Mesenchymal stem cell (in vitro differentiated cells and primary cell): ENCODE measurements at regions not wholly inside any gene's neighbourhood (a gene's known extent, or its start where the extent isn't known, plus 50 kb on each side); places are given as distances from the start of the nearest gene placed in this dataset.

Source experiments
- DNase-seq: peaks from one replicate; pipeline ENCODE4 v3.0.0-alpha.2; 2013
- H2AFZ ChIP-seq: one replicate; pipeline ENCODE4 v1.6.1; 2013; ENCODE audit warnings: low read depth, mild to moderate bottlenecking, control low read depth, inconsistent platforms, low read length, moderate library complexity
- H2AK5ac ChIP-seq: 2 replicates; pipeline ENCODE4 v1.6.1; 2013; ENCODE audit warnings: low read length, moderate library complexity, mild to moderate bottlenecking, inconsistent platforms; ENCODE audit not compliant: severe bottlenecking
- H2BK120ac ChIP-seq: one replicate; pipeline ENCODE4 v1.6.1; 2013; ENCODE audit warnings: low read depth, mild to moderate bottlenecking, inconsistent platforms, low read length, moderate library complexity
- H2BK12ac ChIP-seq, 2 experiments: one replicate each; pipeline ENCODE4 v1.6.1; 2013; ENCODE audit warnings: inconsistent platforms in 2 of 2, low read length in 2 of 2, mild to moderate bottlenecking in 2 of 2, moderate library complexity in 2 of 2, control low read depth in 1 of 2
- H2BK15ac ChIP-seq: one replicate; pipeline ENCODE4 v1.6.1; 2013; ENCODE audit warnings: mild to moderate bottlenecking, low read depth, inconsistent platforms; ENCODE audit not compliant: poor library complexity, severe bottlenecking
- H2BK5ac ChIP-seq: 2 replicates; pipeline ENCODE4 v1.6.1; 2013; ENCODE audit warnings: low read depth, mild to moderate bottlenecking, low read length, control low read depth, inconsistent platforms; ENCODE audit not compliant: poor library complexity, severe bottlenecking
- H3K14ac ChIP-seq, 2 experiments: one replicate each; pipeline ENCODE4 v1.6.1; 2013; ENCODE audit warnings: inconsistent platforms in 2 of 2, low read length in 2 of 2, control low read depth in 1 of 2, mild to moderate bottlenecking in 1 of 2, moderate library complexity in 1 of 2
- H3K18ac ChIP-seq, 2 experiments: one replicate each; pipeline ENCODE4 v1.6.1; 2013; ENCODE audit warnings: inconsistent platforms in 2 of 2, low read length in 2 of 2, control low read depth in 1 of 2, low read depth in 1 of 2, mild to moderate bottlenecking in 1 of 2
- H3K23ac ChIP-seq, 2 experiments: one replicate each; pipeline ENCODE4 v1.6.1; 2013; ENCODE audit warnings: inconsistent platforms in 2 of 2, low read length in 2 of 2, mild to moderate bottlenecking in 2 of 2, moderate library complexity in 2 of 2, control low read depth in 1 of 2
- H3K27ac ChIP-seq: 2 replicates; pipeline ENCODE4 v1.5.1; 2013; ENCODE audit warnings: mild to moderate bottlenecking, moderate library complexity, low read length, control low read depth, inconsistent platforms; ENCODE audit not compliant: poor library complexity, severe bottlenecking
- H3K27me3 ChIP-seq, 2 experiments: 2 replicates each; pipeline versions ENCODE4 v1.6.1 to v1.7.0; 2013; ENCODE audit warnings: low read length in 2 of 2, mild to moderate bottlenecking in 2 of 2, moderate library complexity in 2 of 2, control low read depth in 1 of 2, inconsistent platforms in 1 of 2; ENCODE audit not compliant: control insufficient read depth in 1 of 2, insufficient read depth in 1 of 2
- H3K36me3 ChIP-seq, 2 experiments: 2 replicates each; pipeline versions ENCODE4 v1.6.1 to v1.7.0; 2013; ENCODE audit warnings: low read length in 2 of 2, control low read depth in 1 of 2, inconsistent platforms in 1 of 2, low read depth in 1 of 2, mild to moderate bottlenecking in 1 of 2; ENCODE audit not compliant: insufficient read depth in 2 of 2, control insufficient read depth in 1 of 2
- H3K4ac ChIP-seq, 2 experiments: one replicate each; pipeline ENCODE4 v1.6.1; 2013; ENCODE audit warnings: inconsistent platforms in 2 of 2, low read length in 2 of 2, mild to moderate bottlenecking in 2 of 2, moderate library complexity in 2 of 2, control low read depth in 1 of 2, low read depth in 1 of 2
- H3K4me1 ChIP-seq: 2 replicates; pipeline ENCODE4 v1.6.1; 2013; ENCODE audit warnings: low read depth, low read length, control low read depth; ENCODE audit not compliant: control insufficient read depth, insufficient read depth
- H3K4me2 ChIP-seq: 2 replicates; pipeline ENCODE4 v1.6.1; 2013; ENCODE audit warnings: low read length, mild to moderate bottlenecking, inconsistent platforms; ENCODE audit not compliant: poor library complexity, severe bottlenecking
- H3K4me3 ChIP-seq, 2 experiments: 2 replicates each; pipeline versions ENCODE4 v1.5.1 to v1.7.0; 2013; ENCODE audit warnings: low read length in 2 of 2, mild to moderate bottlenecking in 2 of 2, control low read depth in 1 of 2, low read depth in 1 of 2; ENCODE audit not compliant: insufficient read depth in 1 of 2
- H3K79me1 ChIP-seq: replicated peaks from 2 replicates; pipeline ENCODE4 v1.6.1; 2013; ENCODE audit warnings: mild to moderate bottlenecking, control low read depth, low read length, inconsistent platforms; ENCODE audit not compliant: poor library complexity, severe bottlenecking
- H3K9ac ChIP-seq: 2 replicates; pipeline ENCODE4 v1.7.0; 2013; ENCODE audit warnings: mild to moderate bottlenecking, low read length, moderate library complexity
- H3K9me3 ChIP-seq: 2 replicates; pipeline ENCODE4 v1.7.0; 2013; ENCODE audit warnings: mild to moderate bottlenecking, low read length; ENCODE audit not compliant: control insufficient read depth
- H4K8ac ChIP-seq: one replicate; pipeline ENCODE4 v1.6.1; 2013; ENCODE audit warnings: inconsistent platforms, mild to moderate bottlenecking, low read length, moderate library complexity
- H4K91ac ChIP-seq: one replicate; pipeline ENCODE4 v1.6.1; 2013; ENCODE audit warnings: mild to moderate bottlenecking, low read length, inconsistent platforms
- WGBS: methylation state at CpG from one replicate; pipeline ENCODE4 v1.1.7; 2013; ENCODE audit warnings: mixed read lengths; 5-methylcytosine and 5-hydroxymethylcytosine counted together

DNA sequence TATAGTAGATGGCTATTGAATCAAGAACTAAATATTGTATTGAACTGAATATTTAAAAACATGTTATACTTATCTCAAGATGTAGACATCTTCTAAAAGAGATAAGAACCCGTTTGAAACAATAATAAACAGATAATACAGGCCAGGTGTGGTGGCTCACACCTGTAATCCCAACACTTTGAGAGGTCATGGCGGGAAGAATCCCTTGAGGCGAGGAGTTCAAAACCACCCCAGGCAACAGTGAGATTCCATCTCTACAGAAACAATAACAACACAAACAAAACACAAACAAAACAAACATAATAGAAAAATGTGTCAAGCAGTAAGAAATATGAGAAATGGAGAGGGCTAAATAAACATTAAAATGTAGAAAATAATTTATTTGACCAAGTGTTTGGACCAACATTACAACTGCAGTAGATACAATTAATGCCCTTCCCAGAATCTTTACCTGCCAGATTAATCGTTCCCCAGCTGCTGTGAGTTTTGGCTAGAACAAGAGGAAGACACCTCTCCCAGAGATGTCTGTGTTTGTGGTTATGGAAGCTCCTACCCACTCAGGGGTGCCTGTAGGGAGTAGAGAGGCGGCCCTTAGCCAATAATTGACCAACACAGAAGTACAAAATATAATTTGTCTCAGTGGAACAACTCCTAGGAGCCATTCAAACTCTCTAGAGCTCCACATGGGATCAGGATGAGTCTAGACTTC is 111.9 kb upstream of the AGTR1 start:
- no peak overlapping the region for H3K23ac ChIP-seq
- DNase-seq, result no peak
- no peak overlapping the region for H4K91ac ChIP-seq
- no peak overlapping the region for H2BK15ac ChIP-seq
- H2BK5ac ChIP-seq, result no peak overlapping the region
- H3K36me3 ChIP-seq, result no peaks in the 10 kb centered on the region
- H3K27ac ChIP-seq, result no peak overlapping the region
- no peak overlapping the region for H2AK5ac ChIP-seq
- H3K14ac ChIP-seq, result no peak overlapping the region
- no peak overlapping the region for H3K9ac ChIP-seq
- no peak overlapping the region for H2BK12ac ChIP-seq
- 72% methylated on average over 3 of the region's 5 CpGs for WGBS
- H3K9me3 ChIP-seq, result no peaks in the 10 kb centered on the region
- H2BK120ac ChIP-seq, result no peak overlapping the region
- H3K4me1 ChIP-seq, result no peaks in the 10 kb centered on the region
- H3K27me3 ChIP-seq, result no peaks in the 10 kb centered on the region
- no peak overlapping the region for H3K4me2 ChIP-seq
- H3K18ac ChIP-seq, result no peak overlapping the region
- H3K79me1 ChIP-seq, result no peaks in the 10 kb centered on the region
- no peak overlapping the region for H3K4ac ChIP-seq
- no peak overlapping the region for H3K4me3 ChIP-seq
- no peak overlapping the region for H2AFZ ChIP-seq
- H4K8ac ChIP-seq, result no peak overlapping the region

DNA sequence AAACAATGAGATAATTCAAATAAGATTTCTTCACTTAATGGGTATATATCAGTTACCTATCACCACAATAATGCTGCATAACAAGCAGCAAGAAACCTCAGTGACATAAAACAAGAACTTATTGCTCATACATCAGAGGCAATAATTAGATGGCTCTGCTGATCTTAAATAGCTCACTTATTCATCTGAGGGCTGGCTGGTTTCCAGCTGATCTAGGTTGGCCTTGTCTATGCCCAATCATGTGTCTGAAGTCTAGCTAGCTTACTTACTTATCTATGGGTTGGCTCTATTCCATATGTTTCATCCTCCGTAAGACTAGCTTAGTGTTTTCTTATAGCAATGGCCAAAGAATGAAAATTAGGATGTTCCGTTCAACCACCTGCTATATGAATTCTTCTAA is 109.4 kb upstream of the AGTR1 start:
- H3K4me1 ChIP-seq, result no peaks in the 10 kb centered on the region
- H2BK12ac ChIP-seq, result no peak overlapping the region
- no peak overlapping the region for H3K4me3 ChIP-seq
- DNase-seq, result no peak
- H2BK120ac ChIP-seq, result no peak overlapping the region
- H3K9ac ChIP-seq, result no peak overlapping the region
- H2AFZ ChIP-seq, result no peak overlapping the region
- H3K79me1 ChIP-seq, result no peaks in the 10 kb centered on the region
- no peak overlapping the region for H3K27ac ChIP-seq
- H3K36me3 ChIP-seq, result no peaks in the 10 kb centered on the region
- H3K18ac ChIP-seq, result no peak overlapping the region
- no peak overlapping the region for H3K4ac ChIP-seq
- no peak overlapping the region for H2BK15ac ChIP-seq
- no peak overlapping the region for H2AK5ac ChIP-seq
- H3K9me3 ChIP-seq, result no peaks in the 10 kb centered on the region
- no peak overlapping the region for H4K8ac ChIP-seq
- no peak overlapping the region for H4K91ac ChIP-seq
- H3K4me2 ChIP-seq, result no peak overlapping the region
- no peak overlapping the region for H3K23ac ChIP-seq
- no peaks in the 10 kb centered on the region for H3K27me3 ChIP-seq
- no peak overlapping the region for H3K14ac ChIP-seq
- WGBS, result 100% methylated on average over 2 of the region's 2 CpGs
- no peak overlapping the region for H2BK5ac ChIP-seq

DNA sequence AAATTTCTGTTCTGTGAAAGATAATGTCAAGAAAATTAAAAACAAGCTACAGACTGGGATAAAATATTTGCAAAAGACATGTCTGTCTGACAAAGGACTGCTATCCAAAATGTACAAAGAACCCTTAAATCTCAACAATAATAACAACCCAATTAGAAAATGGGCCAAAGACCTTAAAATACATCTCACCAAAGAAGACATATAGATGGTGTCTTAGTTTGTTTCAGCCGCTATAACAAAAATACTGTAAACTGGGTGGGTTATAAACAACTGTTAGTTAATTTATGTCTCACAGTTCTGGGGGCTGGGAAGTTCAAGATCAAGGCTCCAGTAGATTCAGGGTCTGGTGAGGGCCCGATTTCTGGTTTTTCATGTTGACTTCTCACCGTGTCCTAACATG is 106.2 kb upstream of the AGTR1 start:
- Histone ChIP-seq H3K4me1 (no peaks in the 10 kb centered on the region), H3K36me3 (no peaks in the 10 kb centered on the region), H3K9ac (no peak overlapping the region), H3K79me1 (no peaks in the 10 kb centered on the region), H3K27me3 (no peaks in the 10 kb centered on the region), H3K4me3 (no peak overlapping the region), H3K23ac (no peak overlapping the region), H3K4ac (no peak overlapping the region), H2BK12ac (no peak overlapping the region), H4K8ac (no peak overlapping the region), H3K14ac (no peak overlapping the region), H2BK5ac (no peak overlapping the region), H2AFZ (no peak overlapping the region), H4K91ac (no peak overlapping the region), H3K27ac (no peak overlapping the region), H2BK15ac (no peak overlapping the region), H3K18ac (no peak overlapping the region), H2BK120ac (no peak overlapping the region), H3K4me2 (no peak overlapping the region), H2AK5ac (no peak overlapping the region), H3K9me3 (no peaks in the 10 kb centered on the region)
- DNase-seq, result no peak
- WGBS, result 96% methylated on average over 3 of the region's 3 CpGs

DNA sequence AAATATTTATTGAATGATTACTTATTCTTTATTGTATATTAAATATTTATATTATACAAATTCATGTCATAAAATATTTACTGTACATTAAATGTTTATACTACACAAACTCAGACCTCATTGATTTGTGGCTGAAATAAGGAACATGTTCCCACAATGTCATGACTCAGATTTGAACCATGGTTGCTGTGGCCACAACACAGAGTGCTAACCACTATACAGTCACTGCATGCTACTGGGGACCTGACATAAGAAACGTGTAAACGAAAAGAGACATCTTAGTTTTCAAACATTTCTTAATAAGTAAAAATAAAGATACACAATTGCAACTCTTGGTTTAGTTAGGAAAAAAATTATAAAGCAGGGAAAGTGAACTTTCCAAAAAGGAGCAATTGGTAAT is 99.1 kb upstream of the AGTR1 start:
- H2BK120ac ChIP-seq, result no peak overlapping the region
- H3K9me3 ChIP-seq, result no peaks in the 10 kb centered on the region
- H3K4me3 ChIP-seq, result no peak overlapping the region
- no peaks in the 10 kb centered on the region for H3K79me1 ChIP-seq
- no peak overlapping the region for H2BK5ac ChIP-seq
- WGBS, result no CpG with 5 or more reads among the region's 2 CpGs
- H4K91ac ChIP-seq, result no peak overlapping the region
- H4K8ac ChIP-seq, result no peak overlapping the region
- H2BK12ac ChIP-seq, result no peak overlapping the region
- H3K27ac ChIP-seq, result no peak overlapping the region
- H3K4ac ChIP-seq, result no peak overlapping the region
- no peak overlapping the region for H3K23ac ChIP-seq
- no peaks in the 10 kb centered on the region for H3K36me3 ChIP-seq
- no peak for DNase-seq
- no peak overlapping the region for H2BK15ac ChIP-seq
- no peak overlapping the region for H3K18ac ChIP-seq
- peaks cover 4% of the 10 kb centered on the region for H3K4me1 ChIP-seq
- no peak overlapping the region for H3K14ac ChIP-seq
- H2AFZ ChIP-seq, result no peak overlapping the region
- H2AK5ac ChIP-seq, result no peak overlapping the region
- H3K9ac ChIP-seq, result no peak overlapping the region
- H3K27me3 ChIP-seq, result no peaks in the 10 kb centered on the region
- no peak overlapping the region for H3K4me2 ChIP-seq
